Pancreas (tissue), 10 donors: ENCODE measurements at regions not wholly inside any gene's neighbourhood (a gene's known extent, or its start where the extent isn't known, plus 50 kb on each side); places are given as distances from the start of the nearest gene placed in this dataset.

Source experiments
- ATAC-seq, 4 donors: fragments of 200-7000 bp; cut with Tn5 transposase; one replicate each; pipeline versions ENCODE4 v1.8.0 to v1.9.1; 2020; ENCODE audit warnings: mild to moderate bottlenecking in 4 of 4, moderate library complexity in 4 of 4
- DNase-seq, 6 donors: peaks; one replicate each; pipeline ENCODE4 v3.0.0-alpha.2; 2020
- FAIRE-seq: peaks from 2 replicates; lab custom pipeline; 2012; peaks lifted over from hg19 to GRCh38; lab: Jason Lieb, UNC
- H3K27ac ChIP-seq, 4 donors: fragments of 200-600 bp; sonication (generic); 1 replicate in 3 of 4; 2 replicates in 1 of 4; pipeline versions ENCODE4 v1.5.0 to v1.8.0; 2020
- H3K27me3 ChIP-seq, 4 donors: fragments of 200-600 bp; one replicate each; pipeline ENCODE4 v1.8.0; 2021
- H3K36me3 ChIP-seq, 3 donors: fragments of 200-600 bp; sonication (generic) in 1 of 3; one replicate each; pipeline versions ENCODE4 v1.5.0 to v1.8.0; 2020 to 2021
- H3K4me1 ChIP-seq, 3 donors: fragments of 200-600 bp; one replicate each; pipeline ENCODE4 v1.8.0; 2021
- H3K4me3 ChIP-seq, 4 donors: fragments of 200-600 bp; sonication (generic) in 2 of 4; one replicate each; pipeline versions ENCODE4 v1.5.0 to v1.8.0; 2020 to 2021
- H3K9me3 ChIP-seq, 4 donors: fragments of 200-600 bp; one replicate each; pipeline ENCODE4 v1.8.0; 2021
- WGBS, 2 donors: extraction: QIAGEN DNeasy Blood & Tissue Kit; methylation state at CpG; one replicate each; pipeline ENCODE4 v1.1.7; 2013; 5-methylcytosine and 5-hydroxymethylcytosine counted together
- intact Hi-C, 3 donors: fragments of 100-400 bp; cut with DNase I; formaldehyde crosslinking; loops; one replicate each; pipeline versions ENCODE4 v1.11.1 to v1.14.2; 2022
- TF ChIP-seq, protein P1 (sequence below), 4 donors: fragments of 200-600 bp; sonication (generic) in 3 of 4; IDR thresholded peaks; one replicate each; pipeline versions ENCODE4 v1.5.0 to v1.8.0; 2021; ENCODE audit warnings: antibody characterized with exemption in 4 of 4
- donor health status: healthy with polysubstance abuse.
- donor health status: DM: no; HTN: no; CAD: no; lungs with moderate emphysema.
- donor health status: DM: no; HTN: no; CAD: no.
- donor health status: control.
- donor health status: control.
- donor health status: Bipolar disorder and iron deficiency.
- donor health status: DM: yes; HTN: yes; CAD: no.
- donor health status: DM: no; HTN: no; CAD: no.
- donor health status: DM: no; HTN: no; CAD: no.
- donor health status: DM: yes; HTN: yes; CAD: no.

DNA sequence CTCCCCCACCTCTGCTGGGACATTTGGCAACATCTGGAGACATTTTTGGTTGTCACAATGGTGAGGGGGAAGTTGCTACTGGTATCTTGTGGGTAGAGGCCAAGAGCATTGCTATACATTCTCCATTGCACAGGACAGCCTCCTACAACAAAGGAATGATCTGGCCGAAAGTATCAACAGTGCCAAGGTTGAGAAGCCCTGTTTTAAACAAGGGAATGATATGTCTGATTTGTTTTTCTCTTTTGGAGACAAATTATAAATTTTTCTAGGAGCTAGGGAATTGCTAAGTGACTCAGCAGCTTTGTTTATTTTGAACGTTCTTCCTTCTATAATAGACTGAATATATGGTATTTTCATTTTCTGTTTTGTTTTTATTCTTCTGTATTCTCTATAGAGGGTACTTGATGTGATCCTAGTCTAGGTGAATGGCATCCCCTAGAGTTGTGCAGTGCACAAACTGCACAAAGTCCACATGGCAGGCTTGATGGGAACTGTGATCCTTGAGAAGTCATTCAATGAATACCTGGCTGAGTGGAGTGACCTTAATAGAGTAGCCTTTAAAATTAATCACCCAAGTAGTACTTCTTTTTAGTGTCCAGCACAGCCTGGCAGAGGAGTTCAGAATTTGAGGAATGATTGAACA is 288.6 kb upstream of the USP24 start:
- intact Hi-C loops = no loop called here
- Histone ChIP-seq H3K4me1 (no peaks in the 10 kb centered on the region), H3K4me3 (no peak overlapping the region), H3K9me3 (no peaks in the 10 kb centered on the region), H3K27ac (no peak overlapping the region), H3K36me3 (no peaks in the 10 kb centered on the region), H3K27me3 (no peaks in the 10 kb centered on the region)
- WGBS, 2 donors = 70 to 72% methylated on average over 2 of the region's 2 CpGs
- FAIRE-seq (no peak), ATAC-seq (no peak), DNase-seq (no peak)
- TF ChIP-seq, protein P1, sequence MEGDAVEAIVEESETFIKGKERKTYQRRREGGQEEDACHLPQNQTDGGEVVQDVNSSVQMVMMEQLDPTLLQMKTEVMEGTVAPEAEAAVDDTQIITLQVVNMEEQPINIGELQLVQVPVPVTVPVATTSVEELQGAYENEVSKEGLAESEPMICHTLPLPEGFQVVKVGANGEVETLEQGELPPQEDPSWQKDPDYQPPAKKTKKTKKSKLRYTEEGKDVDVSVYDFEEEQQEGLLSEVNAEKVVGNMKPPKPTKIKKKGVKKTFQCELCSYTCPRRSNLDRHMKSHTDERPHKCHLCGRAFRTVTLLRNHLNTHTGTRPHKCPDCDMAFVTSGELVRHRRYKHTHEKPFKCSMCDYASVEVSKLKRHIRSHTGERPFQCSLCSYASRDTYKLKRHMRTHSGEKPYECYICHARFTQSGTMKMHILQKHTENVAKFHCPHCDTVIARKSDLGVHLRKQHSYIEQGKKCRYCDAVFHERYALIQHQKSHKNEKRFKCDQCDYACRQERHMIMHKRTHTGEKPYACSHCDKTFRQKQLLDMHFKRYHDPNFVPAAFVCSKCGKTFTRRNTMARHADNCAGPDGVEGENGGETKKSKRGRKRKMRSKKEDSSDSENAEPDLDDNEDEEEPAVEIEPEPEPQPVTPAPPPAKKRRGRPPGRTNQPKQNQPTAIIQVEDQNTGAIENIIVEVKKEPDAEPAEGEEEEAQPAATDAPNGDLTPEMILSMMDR (IDR thresholded peaks at IDR 0.05) = no peak

DNA sequence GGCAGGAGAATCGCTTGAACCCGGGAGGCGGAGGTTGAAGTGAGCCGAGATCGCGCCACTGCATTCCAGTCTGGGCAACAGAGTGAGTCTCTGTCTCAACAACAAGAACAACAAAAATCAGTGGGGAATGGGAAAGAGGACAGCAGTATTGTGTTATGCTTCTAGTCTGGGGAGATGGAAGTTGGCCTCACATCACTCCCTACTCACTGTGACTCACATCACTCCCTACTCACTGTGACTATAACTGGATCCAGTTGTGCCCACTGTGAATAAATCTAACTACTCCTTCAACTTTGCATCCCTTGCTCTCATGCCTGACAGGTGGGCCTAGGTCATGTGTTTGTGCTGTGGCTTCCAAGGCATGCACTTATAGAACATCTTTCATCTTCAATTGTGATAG is 285.4 kb upstream of the USP24 start:
- WGBS, 2 donors = 93 to 97% methylated on average over 6 of the region's 6 CpGs
- Histone ChIP-seq H3K4me1 (no peaks in the 10 kb centered on the region), H3K4me3 (no peak overlapping the region), H3K27me3 (no peaks in the 10 kb centered on the region), H3K9me3 (no peaks in the 10 kb centered on the region), H3K27ac (no peak overlapping the region), H3K36me3 (no peaks in the 10 kb centered on the region)
- FAIRE-seq (no peak), DNase-seq (no peak), ATAC-seq (no peak)
- intact Hi-C loops = no loop called here
- TF ChIP-seq, protein P1 (IDR thresholded peaks at IDR 0.05) = no peak

DNA sequence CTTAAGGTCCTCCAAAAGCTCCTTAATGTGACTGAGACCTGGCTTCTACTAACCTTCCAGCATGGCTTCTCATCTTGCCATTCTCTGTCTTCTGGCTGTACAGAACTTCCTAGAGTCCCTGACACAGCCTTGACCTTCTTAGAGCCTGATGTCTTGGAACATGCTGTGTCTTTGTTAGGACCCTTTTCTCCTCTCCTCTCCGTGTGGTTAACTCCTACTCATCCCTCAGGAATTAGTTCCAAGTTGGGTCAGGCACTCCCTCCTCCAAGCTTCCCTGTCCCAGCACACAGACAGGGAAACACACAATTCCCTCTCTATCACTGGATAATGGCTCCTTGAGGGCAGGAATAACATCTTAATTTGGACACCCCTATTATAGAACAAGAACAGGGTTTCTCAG is 275.4 kb upstream of the USP24 start:
- 50 to 65% methylated on average over 1 of the region's 1 CpG for WGBS, 2 donors
- no peaks in the 10 kb centered on the region for H3K9me3 ChIP-seq
- TF ChIP-seq, protein P1 (IDR thresholded peaks at IDR 0.05) = no peak
- no peaks in the 10 kb centered on the region for H3K4me1 ChIP-seq
- intact Hi-C loops = no loop called here
- no peak overlapping the region for H3K4me3 ChIP-seq
- no peaks in the 10 kb centered on the region for H3K36me3 ChIP-seq
- H3K27me3 ChIP-seq = no peaks in the 10 kb centered on the region
- DNase-seq (no peak), ATAC-seq (no peak), FAIRE-seq (no peak)
- H3K27ac ChIP-seq = no peak overlapping the region

DNA sequence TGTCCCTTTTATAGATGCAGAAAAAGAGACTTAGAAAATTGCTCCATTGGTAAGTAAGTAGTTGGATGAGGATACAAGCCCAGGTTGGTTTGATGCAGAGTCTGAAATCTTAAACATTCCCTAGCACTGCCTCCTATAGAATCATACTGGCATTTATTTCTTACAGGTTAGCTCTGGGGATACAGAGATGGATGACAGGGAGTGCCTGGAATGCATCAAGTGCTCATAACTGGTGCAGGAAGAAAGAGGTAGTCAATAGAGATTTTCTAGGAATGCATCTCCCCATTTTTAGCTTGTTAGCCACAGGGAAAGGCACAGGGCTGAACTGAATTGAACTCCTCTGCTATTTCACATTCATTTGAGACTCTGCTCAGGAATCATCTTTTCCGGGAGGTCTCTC is 269.0 kb upstream of the USP24 start:
- 84 to 91% methylated on average over 1 of the region's 1 CpG for WGBS, 2 donors
- TF ChIP-seq, protein P1 (IDR thresholded peaks at IDR 0.05) = no peak
- DNase-seq = no peak
- no peak for ATAC-seq
- Histone ChIP-seq H3K4me3 (no peak overlapping the region), H3K9me3 (no peaks in the 10 kb centered on the region), H3K27me3 (no peaks in the 10 kb centered on the region), H3K36me3 (no peaks in the 10 kb centered on the region), H3K27ac (no peak overlapping the region), H3K4me1 (no peaks in the 10 kb centered on the region)
- no peak for FAIRE-seq
- intact Hi-C loops = no loop called here

DNA sequence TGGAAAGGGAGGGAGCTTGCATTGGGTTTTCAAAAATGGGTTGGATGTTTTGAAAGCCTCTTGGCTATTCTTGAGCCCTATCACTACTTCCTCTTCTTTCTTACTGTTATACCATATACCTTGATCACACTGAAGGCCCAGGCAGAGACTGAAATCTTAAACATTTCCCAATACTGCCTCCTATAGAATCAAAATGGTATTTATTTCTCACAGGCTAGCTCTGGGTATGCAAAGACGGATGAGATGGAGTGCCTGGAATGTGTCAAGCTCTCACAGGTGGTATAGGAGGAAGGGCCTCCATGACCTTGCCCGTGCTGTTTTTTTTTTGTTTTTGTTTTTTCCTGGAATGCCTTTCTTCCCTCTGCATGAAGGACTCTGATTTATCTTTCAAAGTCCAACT is 268.4 kb upstream of the USP24 start:
- Histone ChIP-seq H3K4me3 (no peak overlapping the region), H3K27ac (no peak overlapping the region), H3K4me1 (no peaks in the 10 kb centered on the region), H3K27me3 (no peaks in the 10 kb centered on the region), H3K36me3 (no peaks in the 10 kb centered on the region), H3K9me3 (no peaks in the 10 kb centered on the region)
- intact Hi-C loops = no loop called here
- FAIRE-seq (no peak), ATAC-seq (no peak), DNase-seq (no peak)
- TF ChIP-seq, protein P1 (IDR thresholded peaks at IDR 0.05) = no peak
- WGBS, 2 donors = 69 to 72% methylated on average over 2 of the region's 2 CpGs
